ENCODE measurements at regions not wholly inside any gene's neighbourhood (a gene's known extent, or its start where the extent isn't known, plus 50 kb on each side); places are given as distances from the start of the nearest gene placed in this dataset.

DNA sequence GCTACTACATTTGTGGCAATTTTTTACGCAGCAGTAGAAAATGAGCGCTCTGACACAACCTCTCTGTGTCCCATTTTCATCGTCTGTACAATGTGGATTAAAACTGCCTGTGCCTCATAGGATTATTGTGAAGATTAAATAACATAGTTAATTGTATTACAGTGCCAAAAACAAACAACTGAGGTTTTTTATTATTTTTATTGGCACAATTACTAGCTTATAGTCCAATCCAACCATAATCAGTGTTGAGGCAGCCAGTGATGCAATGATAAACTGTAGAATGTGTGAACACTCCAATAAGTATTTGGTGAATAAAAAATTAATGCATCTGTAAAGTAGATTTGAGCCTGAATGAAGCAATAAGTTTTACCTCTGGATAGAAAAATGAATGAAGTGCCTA lies 588.3 kb downstream of the DNAH5 start:
- 98 to 100% methylated on average over 3 of the region's 3 CpGs for WGBS, 2 experiments (ENCODE audit: insufficient coverage in 1 of 2, insufficient read length in 1 of 2)
- H3K27ac Mint-ChIP-seq: no peak overlapping the region
- no peaks in the 10 kb centered on the region for H3K36me3 Mint-ChIP-seq (ENCODE audit: low read depth)
- H3K4me3 ChIP-seq (ENCODE audit: low read length): no peak overlapping the region
- no peak for DNase-seq
- no peaks in the 10 kb centered on the region for H3K36me3 ChIP-seq (ENCODE audit: control insufficient read depth, insufficient read depth, low read length)
- no peak overlapping the region for H3K9ac ChIP-seq (ENCODE audit: extremely low read depth, low read length, poor library complexity, severe bottlenecking)
- no peaks in the 10 kb centered on the region for H3K4me1 ChIP-seq (ENCODE audit: control insufficient read depth, insufficient read depth, low read length)
- H3K4me1 Mint-ChIP-seq: no peaks in the 10 kb centered on the region
- peaks cover 14% of the 10 kb centered on the region for H3K27me3 ChIP-seq (ENCODE audit: control insufficient read depth, insufficient read depth, low read length, poor library complexity, severe bottlenecking)
- H3K9me3 ChIP-seq (ENCODE audit: control insufficient read depth, low read length): no peaks in the 10 kb centered on the region
- TF ChIP-seq, protein P1, sequence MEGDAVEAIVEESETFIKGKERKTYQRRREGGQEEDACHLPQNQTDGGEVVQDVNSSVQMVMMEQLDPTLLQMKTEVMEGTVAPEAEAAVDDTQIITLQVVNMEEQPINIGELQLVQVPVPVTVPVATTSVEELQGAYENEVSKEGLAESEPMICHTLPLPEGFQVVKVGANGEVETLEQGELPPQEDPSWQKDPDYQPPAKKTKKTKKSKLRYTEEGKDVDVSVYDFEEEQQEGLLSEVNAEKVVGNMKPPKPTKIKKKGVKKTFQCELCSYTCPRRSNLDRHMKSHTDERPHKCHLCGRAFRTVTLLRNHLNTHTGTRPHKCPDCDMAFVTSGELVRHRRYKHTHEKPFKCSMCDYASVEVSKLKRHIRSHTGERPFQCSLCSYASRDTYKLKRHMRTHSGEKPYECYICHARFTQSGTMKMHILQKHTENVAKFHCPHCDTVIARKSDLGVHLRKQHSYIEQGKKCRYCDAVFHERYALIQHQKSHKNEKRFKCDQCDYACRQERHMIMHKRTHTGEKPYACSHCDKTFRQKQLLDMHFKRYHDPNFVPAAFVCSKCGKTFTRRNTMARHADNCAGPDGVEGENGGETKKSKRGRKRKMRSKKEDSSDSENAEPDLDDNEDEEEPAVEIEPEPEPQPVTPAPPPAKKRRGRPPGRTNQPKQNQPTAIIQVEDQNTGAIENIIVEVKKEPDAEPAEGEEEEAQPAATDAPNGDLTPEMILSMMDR (conservative IDR thresholded peaks at IDR 0.05): no peak
- no peak overlapping the region for H3K4me3 Mint-ChIP-seq
- H3K9me3 Mint-ChIP-seq: no peaks in the 10 kb centered on the region
- H3K27ac ChIP-seq (ENCODE audit: low read depth, low read length): no peak overlapping the region
- no peaks in the 10 kb centered on the region for H3K27me3 Mint-ChIP-seq (ENCODE audit: insufficient read depth)

DNA sequence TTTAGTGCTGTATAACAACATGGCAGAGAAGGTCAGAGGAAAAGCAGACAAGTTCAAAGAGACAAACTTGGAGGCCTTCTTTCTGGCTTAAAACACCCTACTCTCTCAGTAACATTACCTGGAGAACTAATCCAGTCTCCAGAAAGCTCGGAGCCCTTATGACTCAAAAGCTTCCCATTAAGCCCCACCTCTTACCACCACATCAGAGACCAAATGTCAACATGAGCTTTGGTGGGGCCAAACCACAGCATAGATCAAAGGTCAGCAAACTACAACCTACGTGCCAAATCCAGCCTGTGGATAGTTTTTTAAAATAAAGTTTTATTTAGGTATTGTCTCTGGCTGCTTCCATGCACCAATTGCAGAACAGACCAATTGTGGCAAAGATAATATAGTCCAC lies 589.9 kb downstream of the DNAH5 start:
- no peak overlapping the region for H3K27ac ChIP-seq (ENCODE audit: low read depth, low read length)
- TF ChIP-seq, protein P1 (conservative IDR thresholded peaks at IDR 0.05): no peak
- Mint-ChIP-seq H3K36me3 (ENCODE audit: low read depth) (no peaks in the 10 kb centered on the region), H3K27me3 (ENCODE audit: insufficient read depth) (no peaks in the 10 kb centered on the region), H3K27ac (no peak overlapping the region), H3K4me3 (no peak overlapping the region), H3K4me1 (no peaks in the 10 kb centered on the region), H3K9me3 (no peaks in the 10 kb centered on the region)
- H3K9me3 ChIP-seq (ENCODE audit: control insufficient read depth, low read length): no peaks in the 10 kb centered on the region
- H3K4me3 ChIP-seq (ENCODE audit: low read length): no peak overlapping the region
- H3K36me3 ChIP-seq (ENCODE audit: control insufficient read depth, insufficient read depth, low read length): no peaks in the 10 kb centered on the region
- H3K27me3 ChIP-seq (ENCODE audit: control insufficient read depth, insufficient read depth, low read length, poor library complexity, severe bottlenecking): peaks cover 9% of the 10 kb centered on the region
- no peaks in the 10 kb centered on the region for H3K4me1 ChIP-seq (ENCODE audit: control insufficient read depth, insufficient read depth, low read length)
- DNase-seq: no peak
- WGBS, 2 experiments (ENCODE audit: insufficient coverage in 1 of 2, insufficient read length in 1 of 2): 91 to 100% methylated on average over 1 to 2 of the region's 2 CpGs
- no peak overlapping the region for H3K9ac ChIP-seq (ENCODE audit: extremely low read depth, low read length, poor library complexity, severe bottlenecking)

DNA sequence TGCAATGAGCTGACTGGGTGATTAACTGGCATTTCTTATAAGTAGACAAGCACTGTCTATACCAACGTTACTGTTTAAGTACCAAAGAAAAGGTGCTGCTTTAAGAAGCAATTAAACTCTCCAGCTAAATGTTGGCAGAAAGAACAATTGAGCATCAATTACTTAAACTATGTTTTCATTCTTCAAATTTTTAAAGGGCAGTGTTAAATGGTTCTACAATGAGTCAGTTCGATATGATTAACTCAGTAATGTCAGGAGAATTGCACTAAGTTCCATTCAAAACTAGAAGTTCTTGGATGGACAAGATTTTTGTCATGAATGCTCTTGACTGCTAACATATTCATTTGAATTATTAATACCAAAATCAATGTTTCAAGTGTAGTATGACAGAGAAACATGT lies 593.7 kb downstream of the DNAH5 start:
- no peaks in the 10 kb centered on the region for H3K4me1 Mint-ChIP-seq
- H3K9me3 ChIP-seq (ENCODE audit: control insufficient read depth, low read length): no peaks in the 10 kb centered on the region

More for the DNA sequence above, 593.7 kb downstream of the DNAH5 start:
- no peak overlapping the region for H3K4me3 ChIP-seq (ENCODE audit: low read length)
- Mint-ChIP-seq H3K27ac (no peak overlapping the region), H3K9me3 (no peaks in the 10 kb centered on the region), H3K36me3 (ENCODE audit: low read depth) (no peaks in the 10 kb centered on the region), H3K27me3 (ENCODE audit: insufficient read depth) (no peaks in the 10 kb centered on the region), H3K4me3 (no peak overlapping the region)
- no peaks in the 10 kb centered on the region for H3K4me1 ChIP-seq (ENCODE audit: control insufficient read depth, insufficient read depth, low read length)
- DNase-seq: no peak
- H3K27ac ChIP-seq (ENCODE audit: low read depth, low read length): no peak overlapping the region
- no peak overlapping the region for H3K9ac ChIP-seq (ENCODE audit: extremely low read depth, low read length, poor library complexity, severe bottlenecking)
- TF ChIP-seq, protein P1 (conservative IDR thresholded peaks at IDR 0.05): no peak
- WGBS, 2 experiments (ENCODE audit: insufficient coverage in 1 of 2, insufficient read length in 1 of 2): 82% methylated on average over 2 of the region's 2 CpGs; no CpG with 5 or more reads in 1 of the 2 experiments
- no peaks in the 10 kb centered on the region for H3K27me3 ChIP-seq (ENCODE audit: control insufficient read depth, insufficient read depth, low read length, poor library complexity, severe bottlenecking)
- no peaks in the 10 kb centered on the region for H3K36me3 ChIP-seq (ENCODE audit: control insufficient read depth, insufficient read depth, low read length)
